ENCODE measurements at regions not wholly inside any gene's neighbourhood (a gene's known extent, or its start where the extent isn't known, plus 50 kb on each side); places are given as distances from the start of the nearest gene placed in this dataset.

GRCh38 chr17:83186226-83186625 lies 106.8 kb downstream of the METRNL start:
- no peak for TF ChIP-seq CTCF (conservative IDR thresholded peaks at IDR 0.05; ENCODE audit: low read depth, low read length)
- no peak overlapping the region for H3K4me3 ChIP-seq (ENCODE audit: low read length)
- no peak for DNase-seq (ENCODE audit: low read depth)

- DNase-seq (ENCODE audit: low read depth) = no peak
- no peak overlapping the region for H3K4me3 ChIP-seq (ENCODE audit: low read length)
- no peak for TF ChIP-seq CTCF (conservative IDR thresholded peaks at IDR 0.05; ENCODE audit: low read depth, low read length)
Measured at GRCh38 chr17:83186751-83187421, 107.5 kb downstream of the METRNL start.

GRCh38 chr17:83187782-83188311 lies 108.4 kb downstream of the METRNL start:
- TF ChIP-seq CTCF (conservative IDR thresholded peaks at IDR 0.05; ENCODE audit: low read depth, low read length) = no peak
- no peak for DNase-seq (ENCODE audit: low read depth)
- no peak overlapping the region for H3K4me3 ChIP-seq (ENCODE audit: low read length)

- DNase-seq (ENCODE audit: low read depth) = no peak
- no peak overlapping the region for H3K4me3 ChIP-seq (ENCODE audit: low read length)
- TF ChIP-seq CTCF (conservative IDR thresholded peaks at IDR 0.05; ENCODE audit: low read depth, low read length) = no peak
Measured at GRCh38 chr17:83189044-83190003, 109.9 kb downstream of the METRNL start.

GRCh38 chr17:83190004-83190385 lies 110.6 kb downstream of the METRNL start:
- DNase-seq (ENCODE audit: low read depth) = no peak
- TF ChIP-seq CTCF (conservative IDR thresholded peaks at IDR 0.05; ENCODE audit: low read depth, low read length) = no peak
- H3K4me3 ChIP-seq (ENCODE audit: low read length) = no peak overlapping the region

GRCh38 chr17:83190601-83191387 lies 111.4 kb downstream of the METRNL start:
- H3K4me3 ChIP-seq (ENCODE audit: low read length) = no peak overlapping the region
- TF ChIP-seq CTCF (conservative IDR thresholded peaks at IDR 0.05; ENCODE audit: low read depth, low read length) = no peak

More at GRCh38 chr17:83190601-83191387, 111.4 kb downstream of the METRNL start:
- no peak for DNase-seq (ENCODE audit: low read depth)

Measured in retinal pigment epithelial cell (primary cell).